Natural killer cell treated with Interleukin-12 subunit alpha and Interleukin-12 subunit beta and Interleukin-15 and Interleukin-18, amount 100 ng/mL, for 72 hours (primary cell): ENCODE measurements at regions not wholly inside any gene's neighbourhood (a gene's known extent, or its start where the extent isn't known, plus 50 kb on each side); places are given as distances from the start of the nearest gene placed in this dataset.

Experiments used
- ATAC-seq, 2 donors: fragments of 150-1000 bp; cut with Tn5 transposase in 1 of 2; sonication (Bioruptor Pico), chemical (Tn5 transposase) in 1 of 2; 2 replicates each; pipeline ENCODE4 v1.10.0; 2021
- DNase-seq: peaks from one replicate; pipeline ENCODE4 v3.0.0; 2022; ENCODE audit warnings: low spot score
- H3K27ac Mint-ChIP-seq, 2 donors: 1 replicate in 1 of 2; 2 replicates in 1 of 2; pipeline ENCODE4 v1.8.0; 2022; ENCODE audit warnings: mixed read lengths in 2 of 2, mild to moderate bottlenecking in 1 of 2, moderate library complexity in 1 of 2
- H3K27me3 Mint-ChIP-seq, 2 donors: 1 replicate in 1 of 2; 2 replicates in 1 of 2; pipeline ENCODE4 v1.8.0; 2022; ENCODE audit warnings: mixed read lengths in 2 of 2
- H3K36me3 Mint-ChIP-seq: one replicate; pipeline ENCODE4 v1.8.0; 2022; ENCODE audit warnings: mixed read lengths
- H3K4me1 Mint-ChIP-seq, 2 donors: 1 replicate in 1 of 2; 2 replicates in 1 of 2; pipeline ENCODE4 v1.8.0; 2022; ENCODE audit warnings: low read depth in 2 of 2, mixed read lengths in 2 of 2, mild to moderate bottlenecking in 1 of 2
- H3K4me3 Mint-ChIP-seq: one replicate; pipeline ENCODE4 v1.8.0; 2022; ENCODE audit warnings: mixed read lengths
- H3K9me3 Mint-ChIP-seq: 2 replicates; pipeline ENCODE4 v1.8.0; 2022; ENCODE audit warnings: mixed read lengths

- H3K27me3 Mint-ChIP-seq, result peaks cover 19 to 32% of the 10 kb centered on the region in 2 donors
- no peak overlapping the region for H3K27ac Mint-ChIP-seq
- DNase-seq (no peak), ATAC-seq (no peak)
- peaks cover under 1% of the 10 kb centered on the region for H3K9me3 Mint-ChIP-seq
- H3K4me3 Mint-ChIP-seq, result no peak overlapping the region
- H3K4me1 Mint-ChIP-seq, result no peaks in the 10 kb centered on the region
- peaks cover 1% of the 10 kb centered on the region for H3K36me3 Mint-ChIP-seq
These were observed 388.4 kb upstream of the RASGEF1B start for GRCh38 chr4:81860111-81860510.

- H3K4me3 Mint-ChIP-seq, result no peak overlapping the region
- no peak overlapping the region for H3K27ac Mint-ChIP-seq
- H3K27me3 Mint-ChIP-seq, result peaks cover 14 to 27% of the 10 kb centered on the region in 2 donors
- ATAC-seq (no peak), DNase-seq (no peak)
- peaks cover 7% of the 10 kb centered on the region for H3K36me3 Mint-ChIP-seq
- H3K9me3 Mint-ChIP-seq, result peaks cover 7% of the 10 kb centered on the region
- no peaks in the 10 kb centered on the region for H3K4me1 Mint-ChIP-seq
These were observed 382.7 kb upstream of the RASGEF1B start for GRCh38 chr4:81854406-81854805.

GRCh38 chr4:81852031-81852715 lies 380.5 kb upstream of the RASGEF1B start:
- H3K4me1 Mint-ChIP-seq, result no peaks in the 10 kb centered on the region
- DNase-seq (no peak), ATAC-seq (no peak)
- peaks cover 7% of the 10 kb centered on the region for H3K36me3 Mint-ChIP-seq
- no peak overlapping the region for H3K4me3 Mint-ChIP-seq
- no peak overlapping the region for H3K27ac Mint-ChIP-seq
- H3K9me3 Mint-ChIP-seq, result peaks cover 7% of the 10 kb centered on the region
- peaks cover 11 to 19% of the 10 kb centered on the region in 2 donors for H3K27me3 Mint-ChIP-seq

GRCh38 chr4:81850701-81851100 lies 379.0 kb upstream of the RASGEF1B start:
- ATAC-seq, result no peak
- Mint-ChIP-seq H3K4me3 (no peak overlapping the region), H3K4me1 (no peaks in the 10 kb centered on the region), H3K9me3 (peaks cover 7% of the 10 kb centered on the region), H3K36me3 (peaks cover 7% of the 10 kb centered on the region), H3K27ac (no peak overlapping the region), H3K27me3 (peaks cover 11 to 19% of the 10 kb centered on the region in 2 donors)
- DNase-seq, result no peak

GRCh38 chr4:81845761-81846160 lies 374.1 kb upstream of the RASGEF1B start:
- DNase-seq (no peak), ATAC-seq (no peak)
- Mint-ChIP-seq H3K27ac (no peak overlapping the region), H3K4me3 (no peak overlapping the region), H3K9me3 (no peaks in the 10 kb centered on the region), H3K36me3 (no peaks in the 10 kb centered on the region), H3K27me3 (peaks cover 12 to 16% of the 10 kb centered on the region in 2 donors), H3K4me1 (no peaks in the 10 kb centered on the region)

GRCh38 chr4:81845273-81845672 lies 373.6 kb upstream of the RASGEF1B start:
- H3K27me3 Mint-ChIP-seq, result peaks cover 11 to 14% of the 10 kb centered on the region in 2 donors
- H3K4me3 Mint-ChIP-seq, result no peak overlapping the region
- H3K36me3 Mint-ChIP-seq, result no peaks in the 10 kb centered on the region
- no peaks in the 10 kb centered on the region for H3K4me1 Mint-ChIP-seq
- ATAC-seq (no peak), DNase-seq (no peak)
- H3K9me3 Mint-ChIP-seq, result no peaks in the 10 kb centered on the region
- H3K27ac Mint-ChIP-seq, result no peak overlapping the region

GRCh38 chr4:81844717-81845116 lies 373.0 kb upstream of the RASGEF1B start:
- Mint-ChIP-seq H3K9me3 (no peaks in the 10 kb centered on the region), H3K4me3 (no peak overlapping the region), H3K36me3 (no peaks in the 10 kb centered on the region), H3K27me3 (peaks cover 13% of the 10 kb centered on the region in 2 donors), H3K4me1 (no peaks in the 10 kb centered on the region), H3K27ac (no peak overlapping the region)
- ATAC-seq (peak; percentile 81 to 84), DNase-seq (peak; percentile 75)

GRCh38 chr4:81839347-81840042 lies 367.8 kb upstream of the RASGEF1B start:
- DNase-seq (no peak), ATAC-seq (no peak)
- Mint-ChIP-seq H3K27me3 (peaks cover 11 to 13% of the 10 kb centered on the region in 2 donors), H3K4me1 (no peaks in the 10 kb centered on the region), H3K27ac (peak overlapping the region in 1 of 2 donors; percentile 20), H3K9me3 (no peaks in the 10 kb centered on the region), H3K36me3 (no peaks in the 10 kb centered on the region), H3K4me3 (no peak overlapping the region)

- H3K9me3 Mint-ChIP-seq, result no peaks in the 10 kb centered on the region
- peaks cover 11 to 13% of the 10 kb centered on the region in 2 donors for H3K27me3 Mint-ChIP-seq
- DNase-seq (no peak), ATAC-seq (no peak)
- H3K36me3 Mint-ChIP-seq, result no peaks in the 10 kb centered on the region
- no peak overlapping the region for H3K4me3 Mint-ChIP-seq
- no peak overlapping the region for H3K27ac Mint-ChIP-seq
- H3K4me1 Mint-ChIP-seq, result no peaks in the 10 kb centered on the region
These were observed 366.9 kb upstream of the RASGEF1B start for GRCh38 chr4:81838586-81838985.

- ATAC-seq (no peak), DNase-seq (no peak)
- no peaks in the 10 kb centered on the region for H3K4me1 Mint-ChIP-seq
- no peak overlapping the region for H3K4me3 Mint-ChIP-seq
- H3K27ac Mint-ChIP-seq, result no peak overlapping the region
- H3K27me3 Mint-ChIP-seq, result peaks cover 11 to 12% of the 10 kb centered on the region in 2 donors
- H3K9me3 Mint-ChIP-seq, result no peaks in the 10 kb centered on the region
- H3K36me3 Mint-ChIP-seq, result no peaks in the 10 kb centered on the region
These were observed 365.0 kb upstream of the RASGEF1B start for GRCh38 chr4:81836716-81837115.

- H3K27me3 Mint-ChIP-seq, result no peaks in the 10 kb centered on the region
- no peak overlapping the region for H3K27ac Mint-ChIP-seq
- ATAC-seq (no peak), DNase-seq (no peak)
- no peaks in the 10 kb centered on the region for H3K9me3 Mint-ChIP-seq
- no peak overlapping the region for H3K4me3 Mint-ChIP-seq
- no peaks in the 10 kb centered on the region for H3K36me3 Mint-ChIP-seq
- H3K4me1 Mint-ChIP-seq, result peaks cover 5% of the 10 kb centered on the region in 2 donors
These were observed 361.9 kb upstream of the RASGEF1B start for GRCh38 chr4:81833576-81833975.

GRCh38 chr4:81828991-81829390 lies 357.3 kb upstream of the RASGEF1B start:
- DNase-seq (no peak), ATAC-seq (no peak)
- Mint-ChIP-seq H3K9me3 (no peaks in the 10 kb centered on the region), H3K4me3 (no peak overlapping the region), H3K36me3 (no peaks in the 10 kb centered on the region), H3K27ac (peak overlapping the region; percentile 50 to 71), H3K4me1 (peaks cover 16 to 19% of the 10 kb centered on the region in 2 donors), H3K27me3 (peaks cover 5 to 11% of the 10 kb centered on the region in 2 donors)

- DNase-seq, result no peak
- peaks cover 5 to 11% of the 10 kb centered on the region in 2 donors for H3K27me3 Mint-ChIP-seq
- peaks cover 16 to 19% of the 10 kb centered on the region in 2 donors for H3K4me1 Mint-ChIP-seq
- peak; percentile 86 to 89 for ATAC-seq
- H3K4me3 Mint-ChIP-seq, result peak overlapping the region; percentile 61
- no peaks in the 10 kb centered on the region for H3K36me3 Mint-ChIP-seq
- peak overlapping the region; percentile 50 to 71 for H3K27ac Mint-ChIP-seq
- H3K9me3 Mint-ChIP-seq, result no peaks in the 10 kb centered on the region
These were observed 356.0 kb upstream of the RASGEF1B start for GRCh38 chr4:81827577-81828202.

GRCh38 chr4:81826817-81827424 lies 355.2 kb upstream of the RASGEF1B start:
- ATAC-seq (no peak), DNase-seq (no peak)
- Mint-ChIP-seq H3K36me3 (no peaks in the 10 kb centered on the region), H3K4me1 (peaks cover 16 to 19% of the 10 kb centered on the region in 2 donors), H3K9me3 (no peaks in the 10 kb centered on the region), H3K4me3 (peak overlapping the region; percentile 47), H3K27me3 (peaks cover 5 to 11% of the 10 kb centered on the region in 2 donors), H3K27ac (peak overlapping the region in 1 of 2 donors; percentile 71)
